HepG2 (cell line): ENCODE measurements at regions not wholly inside any gene's neighbourhood (a gene's known extent, or its start where the extent isn't known, plus 50 kb on each side); places are given as distances from the start of the nearest gene placed in this dataset.

ENCODE experiments used
- CTCF ChIP-seq: sonication (generic); formaldehyde crosslinking; IDR thresholded peaks from 2 replicates; pipeline ENCODE4 v1.5.0; 2020; ENCODE audit warnings: mild to moderate bottlenecking, missing genetic modification reagents, moderate library complexity
- ETV6 ChIP-seq: sonication (generic); formaldehyde crosslinking; conservative IDR thresholded peaks from 2 replicates; pipeline ENCODE4 v1.4.0; 2020; ENCODE audit warnings: missing genetic modification reagents
- MYC ChIP-seq: sonication (generic); formaldehyde crosslinking; IDR thresholded peaks from 2 replicates; pipeline ENCODE4 v1.9.0; 2021; ENCODE audit warnings: missing genetic modification reagents, borderline replicate concordance
- RAD21 ChIP-seq: fragments of 450-650 bp; formaldehyde crosslinking; IDR thresholded peaks from 2 replicates; pipeline ENCODE4 v1.5.0; 2020; ENCODE audit warnings: mild to moderate bottlenecking
- ZBTB10 ChIP-seq: sonication (generic); formaldehyde crosslinking; IDR thresholded peaks from 2 replicates; pipeline ENCODE4 v1.4.0; 2020; ENCODE audit warnings: missing genetic modification reagents, borderline replicate concordance
- ZNF558 ChIP-seq: sonication (generic); formaldehyde crosslinking; IDR thresholded peaks from 2 replicates; pipeline ENCODE4 v1.9.0; 2022; ENCODE audit warnings: mild to moderate bottlenecking, missing genetic modification reagents, borderline replicate concordance
- ZNF644 ChIP-seq: IDR thresholded peaks from 2 replicates; pipeline ENCODE4 v1.6.1; 2016; ENCODE audit warnings: low read depth

DNA sequence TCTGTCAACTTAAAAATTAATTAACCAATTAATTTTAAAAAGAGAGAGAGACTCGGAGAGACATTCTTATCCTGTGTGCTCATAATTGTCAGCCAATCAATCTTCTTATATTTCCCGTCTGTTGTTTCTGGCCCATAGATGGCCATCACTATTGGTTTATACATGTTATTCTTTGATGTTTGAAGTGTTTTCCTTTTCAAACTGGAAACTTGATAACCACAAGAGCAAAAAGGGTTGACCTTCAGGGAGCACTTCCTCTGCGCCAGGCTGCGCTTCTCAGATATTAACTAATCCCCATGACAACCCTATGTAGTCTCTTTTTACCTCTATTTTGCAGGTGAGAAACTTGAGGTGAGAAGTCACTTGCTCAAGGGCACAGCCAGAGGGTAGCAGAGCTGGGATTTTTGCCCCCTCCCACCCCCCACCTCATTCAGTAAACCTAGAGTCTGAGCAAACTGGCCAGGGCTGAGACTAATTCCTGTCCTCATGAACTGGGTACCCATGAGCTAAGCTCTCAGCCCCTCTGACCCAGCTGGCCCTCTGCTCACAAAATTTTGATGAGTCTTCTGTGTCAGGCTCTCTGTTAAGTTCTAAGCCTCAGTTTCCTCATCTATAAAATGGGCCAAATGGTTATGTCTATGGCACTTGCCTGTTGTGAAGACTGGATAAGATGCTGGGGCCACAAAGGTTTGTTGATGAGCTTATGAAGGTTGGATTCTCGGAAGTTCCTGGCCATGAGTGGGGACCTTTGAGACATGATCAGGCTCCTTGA lies 86.0 kb upstream of the SH3PXD2B start:
- no peak for TF ChIP-seq ZBTB10 (CRISPR knock-in tag)
- TF ChIP-seq ZNF644, result no peak
- TF ChIP-seq CTCF (CRISPR knock-in tag), result no peak
- TF ChIP-seq RAD21 (CRISPR knock-in tag), result no peak
- TF ChIP-seq ZNF558 (CRISPR knock-in tag), result no peak
- TF ChIP-seq ETV6 (CRISPR knock-in tag), result no peak
- TF ChIP-seq MYC (CRISPR knock-in tag), result no peak
